MV-4-11 (cell line): ENCODE measurements at regions not wholly inside any gene's neighbourhood (a gene's known extent, or its start where the extent isn't known, plus 50 kb on each side); places are given as distances from the start of the nearest gene placed in this dataset.
A peak's percentile ranks its signal among the peaks of the same experiment; 100 is the strongest.
"Not testable (repeated sequence)": the region's sequence is repeated elsewhere in the genome, so short reads cannot be mapped to it uniquely, and the experiment has no call there.

Source experiments
- DNase-seq: peaks from one replicate; lab custom pipeline; 2025; lab: John Stamatoyannopoulos, UW

- DNase-seq = no peak
These were observed 50.2 kb upstream of the PLET1 start for GRCh38 chr11:112310848-112311247.

- DNase-seq = no peak
These were observed 54.5 kb upstream of the PLET1 start for GRCh38 chr11:112315057-112315720.

DNA sequence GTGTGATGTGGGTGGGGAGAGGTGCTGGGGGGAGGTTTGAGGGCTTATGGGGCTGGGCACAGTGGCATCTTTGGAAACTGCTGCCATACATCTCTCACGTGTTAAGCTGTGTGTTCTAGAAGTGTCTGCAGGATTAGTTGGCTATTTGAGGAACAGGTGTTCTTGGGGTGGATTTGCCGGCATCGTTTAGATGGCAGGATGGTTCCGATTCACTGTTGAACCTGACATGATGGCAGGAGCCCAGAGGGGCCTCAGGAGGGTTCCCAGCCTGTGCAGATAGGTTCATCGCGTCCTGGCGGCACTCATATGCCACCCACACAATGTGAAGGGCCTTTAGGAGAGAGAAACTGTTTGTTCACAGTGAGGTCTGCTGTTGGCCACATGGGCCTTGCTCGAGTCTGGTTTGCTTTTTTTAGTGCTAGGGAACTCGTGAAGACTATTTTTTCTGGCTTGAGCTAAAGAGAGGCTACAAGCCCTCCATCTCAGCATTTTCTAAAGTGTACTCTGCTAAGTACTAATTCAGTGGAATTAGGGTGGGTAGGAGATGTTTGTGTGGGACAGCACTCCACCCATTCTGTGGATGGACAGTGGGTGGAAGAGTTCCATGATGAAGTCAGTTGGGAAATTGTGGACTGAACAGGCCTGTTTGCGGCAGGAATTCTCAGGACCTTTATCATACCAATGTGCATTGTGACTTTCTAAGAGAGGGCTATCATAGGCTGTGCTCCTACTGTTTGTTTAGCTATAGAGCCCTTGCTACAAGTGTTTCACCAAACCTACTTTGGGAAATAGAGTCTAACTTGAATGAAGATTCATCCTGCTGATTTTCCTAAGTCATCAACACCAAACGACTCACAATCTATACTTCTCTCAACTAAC is 55.4 kb upstream of the PLET1 start:
- DNase-seq = no peak

- DNase-seq = no peak
These were observed 56.3 kb upstream of the PLET1 start for GRCh38 chr11:112316971-112317370.

DNA sequence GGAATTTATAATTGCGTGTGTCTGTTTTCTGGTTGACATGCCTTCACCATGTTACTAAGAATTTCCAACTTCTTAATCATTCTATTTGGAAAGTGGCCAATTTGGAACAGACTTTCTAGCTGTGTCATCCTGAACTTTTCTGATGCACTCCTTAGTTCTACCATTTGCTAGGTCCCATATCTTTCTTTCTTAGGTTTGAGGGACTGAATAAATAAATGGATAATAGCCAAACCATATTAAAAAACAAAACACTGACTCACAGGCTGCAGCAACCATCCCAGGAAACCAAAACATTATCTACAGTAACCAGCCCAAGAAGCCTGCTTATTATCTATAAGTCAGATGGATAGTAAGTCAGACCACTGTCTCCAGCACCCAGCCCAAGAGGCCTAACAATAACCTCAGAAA is 57.5 kb upstream of the PLET1 start:
- DNase-seq = no peak

DNA sequence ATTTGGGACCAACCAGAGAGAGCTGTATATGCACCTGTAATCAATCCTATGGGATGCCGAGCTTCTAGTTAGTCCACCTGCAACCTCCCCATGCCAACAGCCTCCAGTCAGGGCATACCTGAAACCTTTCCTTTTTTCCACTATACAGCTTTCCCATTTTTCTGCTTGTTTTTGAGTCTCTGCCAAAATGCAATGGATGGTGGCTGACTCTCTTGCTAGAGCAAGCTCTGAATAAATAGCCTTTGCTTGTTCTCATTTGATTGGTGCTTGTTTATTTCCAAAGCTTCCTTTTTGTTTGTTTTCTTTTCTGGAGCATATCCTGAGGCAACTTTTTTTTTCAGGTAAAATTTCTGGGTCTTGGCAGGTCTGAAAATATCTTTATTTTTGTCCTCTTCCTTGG is 58.0 kb upstream of the PLET1 start:
- no peak for DNase-seq

DNA sequence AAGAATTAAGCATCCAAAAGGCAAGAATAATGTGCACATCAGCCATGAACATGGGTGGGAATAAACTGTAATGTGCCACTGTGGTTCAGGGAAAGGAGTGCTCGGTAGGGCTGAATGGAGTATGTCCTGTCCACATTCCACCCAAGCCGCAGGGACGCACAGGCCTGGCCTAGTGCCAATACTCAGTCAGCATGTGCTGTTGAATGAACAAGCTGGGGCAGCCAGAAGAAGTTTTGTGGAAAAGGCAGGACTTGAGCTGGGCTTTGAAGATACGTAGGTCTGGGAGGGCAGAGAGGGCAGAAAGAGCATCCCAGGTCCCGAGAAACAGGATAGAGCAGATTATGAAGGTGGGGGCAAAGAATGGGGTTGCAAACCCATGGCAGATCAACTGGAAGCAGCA is 60.0 kb upstream of the PLET1 start:
- no peak for DNase-seq

GRCh38 chr11:112321501-112322172 is 61.0 kb upstream of the PLET1 start:
- DNase-seq = peak; percentile 72

GRCh38 chr11:112322173-112322790 is 61.6 kb upstream of the PLET1 start:
- no peak for DNase-seq

DNA sequence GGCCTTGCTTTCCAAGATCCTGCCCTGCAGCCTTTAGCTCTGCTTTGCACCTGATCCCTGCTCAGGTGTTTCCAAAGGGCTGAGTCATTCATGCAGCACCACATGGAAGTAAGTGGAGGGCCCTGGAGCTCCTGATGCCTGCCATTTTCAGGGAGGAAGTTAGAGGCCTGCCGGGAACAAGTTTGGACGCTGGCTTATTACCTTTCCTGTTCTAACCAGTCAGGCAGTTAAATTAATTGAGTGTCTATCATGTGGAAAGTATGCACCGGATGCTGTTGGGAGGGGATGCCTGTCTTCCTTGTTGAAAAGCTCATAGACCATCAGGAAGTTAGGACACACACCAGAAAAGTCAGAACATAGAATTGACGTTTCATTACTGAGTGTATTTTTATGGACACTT is 73.7 kb upstream of the PLET1 start:
- no peak for DNase-seq

GRCh38 chr11:112336356-112336886 is 75.8 kb upstream of the PLET1 start:
- DNase-seq = no peak

DNA sequence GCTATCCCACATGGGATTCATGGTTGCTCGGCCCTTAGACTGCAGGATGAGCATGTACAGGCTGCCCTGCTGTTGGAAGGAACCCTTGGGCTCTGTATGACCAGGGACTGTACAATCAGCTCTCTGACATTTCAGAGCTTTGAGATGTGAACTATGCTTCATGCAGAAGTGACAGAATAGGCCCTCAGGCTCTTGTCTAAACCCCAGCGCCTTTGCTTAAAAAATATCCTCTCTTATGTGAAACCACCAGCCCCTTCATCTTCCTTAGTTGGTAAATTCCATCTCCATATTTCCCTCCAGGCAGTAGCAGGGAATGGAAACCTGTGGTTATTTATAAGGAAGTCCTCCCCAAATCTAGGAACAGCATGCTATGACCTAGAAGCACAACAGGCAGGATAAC is 78.9 kb upstream of the PLET1 start:
- no peak for DNase-seq

DNA sequence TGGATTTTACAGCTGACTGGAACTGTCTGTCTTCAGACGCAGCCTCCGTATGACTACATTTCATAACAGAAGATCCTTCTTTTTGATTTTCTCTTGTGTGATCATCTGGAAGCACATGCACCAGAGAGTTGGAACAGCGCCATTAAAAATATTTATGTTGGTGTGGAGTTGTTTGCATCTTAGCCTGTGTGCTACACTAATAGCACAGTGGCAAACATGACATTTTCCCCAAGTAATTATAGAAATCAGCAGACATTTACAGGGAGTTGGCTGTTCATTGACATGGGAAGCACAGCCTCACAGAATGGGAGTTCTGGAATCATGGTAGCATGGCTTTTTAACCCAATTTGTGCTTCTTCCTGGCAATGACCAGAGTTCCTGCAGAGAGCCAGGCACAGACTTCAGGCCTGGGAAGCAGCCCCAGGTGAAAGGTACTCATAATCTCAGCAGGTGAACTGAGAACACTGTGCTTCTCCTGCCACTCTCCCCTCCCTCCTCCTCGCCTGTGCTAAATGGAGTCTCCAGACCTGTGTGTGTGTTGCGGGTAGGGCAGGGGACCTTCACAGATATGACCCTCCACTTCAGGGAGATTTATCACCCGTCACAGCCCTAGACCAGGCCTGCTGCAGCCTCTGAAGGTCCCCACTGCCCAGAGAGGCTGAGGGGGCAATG is 82.8 kb upstream of the PLET1 start:
- no peak for DNase-seq

GRCh38 chr11:112344040-112344413 is 83.4 kb upstream of the PLET1 start:
- DNase-seq = no peak

DNA sequence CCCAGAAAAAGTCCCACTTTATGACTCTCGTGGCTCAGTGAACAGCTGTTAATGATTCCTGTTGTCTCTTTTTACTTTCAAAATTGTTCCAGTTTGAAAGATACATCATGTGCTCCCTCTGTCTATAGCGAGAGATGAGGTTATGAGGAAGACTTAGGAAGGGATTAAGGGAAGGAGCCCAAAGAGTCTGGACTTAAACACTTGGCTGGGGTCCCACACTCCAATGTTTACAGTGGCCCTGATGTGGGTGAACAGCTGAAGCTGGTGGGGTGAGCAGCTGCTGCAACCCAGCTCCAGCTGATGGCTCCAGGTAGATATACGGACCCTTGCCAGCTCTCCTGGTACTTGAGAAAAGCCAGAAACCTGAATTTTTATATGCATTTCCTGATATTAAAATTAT is 84.5 kb upstream of the PLET1 start:
- DNase-seq = no peak

DNA sequence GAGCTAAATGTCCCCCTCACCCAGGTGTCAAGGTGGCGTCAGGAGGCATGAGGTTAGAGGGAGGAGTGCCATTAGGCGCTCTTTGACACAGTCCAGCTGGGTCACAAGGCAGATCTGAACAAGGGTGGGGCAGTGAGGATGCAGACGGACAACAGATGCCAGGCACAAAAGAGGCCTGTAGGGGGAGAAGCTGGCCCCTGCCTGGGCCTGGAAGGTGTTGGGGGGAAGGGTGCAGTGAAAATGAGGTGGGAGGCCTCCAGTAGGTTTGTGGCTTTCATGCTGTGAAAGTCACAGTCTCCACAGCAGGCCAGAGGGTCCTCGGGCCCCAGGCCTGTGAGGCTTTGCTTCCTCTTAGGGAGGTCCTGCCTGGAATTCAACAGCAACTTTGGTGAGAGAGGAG is 85.0 kb upstream of the PLET1 start:
- no peak for DNase-seq

GRCh38 chr11:112346586-112346985 is 85.9 kb upstream of the PLET1 start:
- no peak for DNase-seq

- DNase-seq = no peak
These were observed 87.9 kb upstream of the PLET1 start for GRCh38 chr11:112348480-112349029.

DNA sequence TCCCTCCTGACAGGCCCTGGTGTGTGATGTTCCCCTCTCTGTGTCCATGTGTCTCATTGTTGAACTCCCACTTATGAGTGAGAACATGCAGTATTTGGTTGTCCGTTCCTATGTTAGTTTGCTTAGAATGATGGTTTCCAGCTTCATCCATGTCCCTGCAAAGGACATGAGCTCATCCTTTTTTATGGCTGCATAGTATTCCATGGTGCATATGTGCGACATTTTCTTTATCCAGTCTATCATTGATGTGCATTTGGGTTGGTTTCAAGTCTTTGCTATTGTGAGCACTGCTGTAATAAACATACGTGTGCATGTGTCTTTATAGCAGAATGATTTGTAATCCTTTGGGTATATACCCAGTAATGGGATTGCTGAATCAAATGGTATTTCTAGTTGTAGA is 90.8 kb upstream of the PLET1 start:
- DNase-seq = not testable (repeated sequence)

GRCh38 chr11:112352907-112353306 is 92.2 kb upstream of the PLET1 start:
- DNase-seq = no peak

GRCh38 chr11:112354364-112354763 is 93.7 kb upstream of the PLET1 start:
- DNase-seq = no peak
